ENCODE measurements at regions not wholly inside any gene's neighbourhood (a gene's known extent, or its start where the extent isn't known, plus 50 kb on each side); places are given as distances from the start of the nearest gene placed in this dataset.

- no peak for TF ChIP-seq CTCF (IDR thresholded peaks at IDR 0.05)
- TF ChIP-seq EZH2 (IDR thresholded peaks at IDR 0.05): no peak
These were observed 147.2 kb downstream of the TMEM38B start for GRCh38 chr9:105841562-105841961.

All from neural progenitor cell (in vitro differentiated cells).